HG02840 (cell line): ENCODE measurements at regions not wholly inside any gene's neighbourhood (a gene's known extent, or its start where the extent isn't known, plus 50 kb on each side); places are given as distances from the start of the nearest gene placed in this dataset.

Experiments used
- ATAC-seq: cut with Tn5 transposase; IDR thresholded peaks from one replicate; pipeline ENCODE4 v1.9.1; 2021; ENCODE audit warnings: mild to moderate bottlenecking, moderate library complexity, moderate number of reproducible peaks; ENCODE audit not compliant: unreplicated experiment, low FRiP score

DNA sequence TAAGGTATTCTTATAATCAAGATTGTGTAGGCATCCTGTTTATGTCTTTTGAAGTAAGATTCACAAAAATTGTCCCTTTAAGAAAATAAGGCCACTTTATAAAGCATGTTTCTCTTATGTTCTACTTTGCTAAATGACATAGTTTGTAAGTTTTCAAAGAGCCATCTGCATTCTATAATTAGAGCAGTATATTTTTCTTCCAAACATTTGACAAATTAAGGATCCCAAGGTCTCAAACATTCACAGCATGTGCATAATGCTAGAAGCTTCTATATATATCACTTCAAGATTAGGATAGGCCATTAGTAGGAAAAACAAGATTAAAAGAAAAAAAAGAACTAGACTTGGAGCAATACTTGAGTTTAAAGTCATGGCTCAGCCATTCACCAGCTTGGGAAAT is 55.9 kb upstream of the DOK5 start:
- no peak for ATAC-seq
